ENCODE measurements at regions not wholly inside any gene's neighbourhood (a gene's known extent, or its start where the extent isn't known, plus 50 kb on each side); places are given as distances from the start of the nearest gene placed in this dataset.

GRCh38 chr5:125766706-125767105 lies 656.5 kb upstream of the GRAMD2B start:
- intact Hi-C loops (cut with DNase I), result no loop called here
- no peak for DNase-seq

GRCh38 chr5:125775896-125776295 lies 647.3 kb upstream of the GRAMD2B start:
- intact Hi-C loops (cut with DNase I), result no loop called here
- no peak for DNase-seq

GRCh38 chr5:125776656-125777139 lies 646.5 kb upstream of the GRAMD2B start:
- intact Hi-C loops (cut with DNase I), result no loop called here
- DNase-seq, result no peak

DNA sequence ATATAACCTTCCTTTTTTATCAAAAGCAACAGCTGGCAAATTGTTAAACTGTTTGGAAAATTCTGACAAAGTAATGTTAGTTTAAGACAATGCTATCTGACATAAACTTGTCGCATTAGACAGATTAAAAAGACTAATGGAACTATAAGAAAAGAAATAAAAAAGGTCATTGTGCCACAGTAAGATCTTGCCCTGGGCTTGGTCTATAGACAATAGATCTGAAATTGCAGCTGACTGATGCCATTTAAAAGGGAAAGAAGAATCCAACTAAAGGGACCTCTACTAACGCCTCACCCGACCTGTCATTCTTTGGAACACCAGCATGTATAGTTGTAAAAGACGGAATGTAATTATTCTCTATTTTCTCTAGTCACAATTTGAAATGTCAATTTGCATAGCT lies 644.4 kb upstream of the GRAMD2B start:
- no peak for DNase-seq
- intact Hi-C loops (cut with DNase I), result no loop called here

DNA sequence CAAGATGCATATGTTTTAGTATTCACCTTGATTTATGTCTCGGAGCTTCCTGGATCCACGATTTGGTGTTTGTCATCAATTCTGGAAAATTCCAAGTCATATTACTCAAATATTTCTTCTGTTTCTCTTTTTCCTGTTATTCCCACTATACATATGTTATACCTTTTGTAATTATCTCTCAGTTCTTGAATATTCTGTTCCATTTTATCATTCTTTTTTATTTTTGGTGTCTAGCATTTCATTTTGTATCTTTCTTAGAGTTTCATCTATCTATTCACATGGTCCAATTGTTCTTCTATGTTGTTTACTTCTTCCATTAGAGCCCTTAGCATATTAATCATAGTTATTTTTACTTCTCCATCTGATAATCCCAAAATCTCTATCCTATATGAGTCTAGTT lies 637.8 kb upstream of the GRAMD2B start:
- no peak for DNase-seq

GRCh38 chr5:125786021-125786420 lies 637.2 kb upstream of the GRAMD2B start:
- no peak for DNase-seq
- intact Hi-C loops (cut with DNase I), result no loop called here

More for the DNA sequence above, 637.8 kb upstream of the GRAMD2B start:
- intact Hi-C loops (cut with DNase I), result no loop called here

GRCh38 chr5:125793470-125793869 lies 629.7 kb upstream of the GRAMD2B start:
- intact Hi-C loops (cut with DNase I), result no loop called here
- no peak for DNase-seq

DNA sequence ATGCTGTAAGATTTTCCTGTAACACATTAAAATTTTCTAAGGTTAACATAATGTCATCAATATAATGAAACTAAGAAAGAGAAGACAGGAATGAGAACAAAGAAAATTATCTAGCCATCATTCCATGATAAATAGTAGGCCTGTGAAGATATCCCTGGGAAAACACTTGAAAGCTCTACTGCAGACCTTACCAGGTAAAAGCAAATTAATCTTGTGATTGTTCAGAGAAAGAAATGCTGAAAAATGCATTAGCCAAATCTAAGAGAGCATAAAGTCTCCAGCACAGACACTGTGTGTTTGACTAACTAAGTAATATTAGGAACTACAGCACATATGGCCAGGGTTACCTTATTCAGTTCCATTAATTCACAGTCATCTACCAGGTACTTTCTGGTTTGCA lies 628.3 kb upstream of the GRAMD2B start:
- intact Hi-C loops (cut with DNase I), result no loop called here
- DNase-seq, result no peak

DNA sequence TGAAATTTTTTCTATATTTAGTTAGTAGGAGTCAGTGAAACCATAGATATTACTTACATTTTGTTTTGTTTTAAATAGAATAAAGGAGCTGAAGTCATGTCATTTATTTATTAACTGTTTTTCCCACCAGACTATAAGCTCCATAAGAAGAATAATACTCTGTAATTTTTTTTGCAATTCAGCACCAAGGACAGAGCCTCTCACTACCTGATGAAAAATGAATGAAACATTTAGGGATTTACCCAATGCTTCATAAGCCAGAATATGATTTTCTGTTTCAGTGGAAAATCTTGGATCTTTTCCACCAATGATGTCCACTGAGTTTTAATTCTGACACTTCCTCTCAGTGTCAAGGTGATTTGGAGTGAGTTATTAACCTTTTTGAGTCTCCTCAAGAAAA lies 624.9 kb upstream of the GRAMD2B start:
- intact Hi-C loops (cut with DNase I), result no loop called here
- DNase-seq, result no peak

DNA sequence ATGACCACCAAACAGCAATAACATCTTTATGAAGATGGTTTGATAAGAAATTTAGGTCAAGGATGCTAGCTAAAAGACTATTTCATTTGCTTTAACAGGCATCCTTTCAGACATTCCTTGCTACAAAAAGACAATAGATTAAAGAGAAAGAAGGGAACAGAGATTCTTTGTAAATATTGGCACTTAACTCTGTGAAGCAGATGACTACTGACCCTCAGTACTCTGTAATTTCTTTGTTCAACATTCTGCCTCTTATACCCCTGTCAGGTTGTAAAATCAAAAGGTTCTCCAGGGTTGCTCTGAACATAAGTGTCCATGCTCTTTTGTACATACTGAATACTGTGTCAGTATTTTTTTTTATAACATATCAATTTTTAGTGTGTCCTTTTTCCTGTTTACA lies 610.6 kb upstream of the GRAMD2B start:
- intact Hi-C loops (cut with DNase I), result no loop called here
- no peak for DNase-seq

GRCh38 chr5:125813221-125813974 lies 609.8 kb upstream of the GRAMD2B start:
- intact Hi-C loops (cut with DNase I), result no loop called here
- no peak for DNase-seq

DNA sequence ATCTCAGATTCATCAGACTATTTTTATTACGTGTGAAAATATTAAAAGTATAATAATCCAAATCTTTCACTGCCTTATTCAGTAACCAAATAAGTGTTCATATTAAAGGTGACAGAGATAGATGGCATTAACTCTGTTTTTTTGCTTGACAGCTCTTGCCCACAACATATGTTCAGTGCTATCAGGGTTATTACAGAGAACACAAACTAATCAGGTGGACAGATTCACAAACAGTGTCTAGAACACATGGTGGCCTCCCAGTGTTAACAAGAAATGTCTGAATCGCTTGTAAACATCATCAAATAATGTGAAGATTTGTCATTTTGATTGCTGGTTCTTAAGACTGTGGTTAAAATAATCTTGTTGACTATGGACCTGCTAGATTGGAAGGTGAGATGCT lies 609.1 kb upstream of the GRAMD2B start:
- intact Hi-C loops (cut with DNase I), result no loop called here

GRCh38 chr5:125823572-125823971 lies 599.6 kb upstream of the GRAMD2B start:
- intact Hi-C loops (cut with DNase I), result no loop called here
- no peak for DNase-seq

More for the DNA sequence above, 609.1 kb upstream of the GRAMD2B start:
- no peak for DNase-seq

DNA sequence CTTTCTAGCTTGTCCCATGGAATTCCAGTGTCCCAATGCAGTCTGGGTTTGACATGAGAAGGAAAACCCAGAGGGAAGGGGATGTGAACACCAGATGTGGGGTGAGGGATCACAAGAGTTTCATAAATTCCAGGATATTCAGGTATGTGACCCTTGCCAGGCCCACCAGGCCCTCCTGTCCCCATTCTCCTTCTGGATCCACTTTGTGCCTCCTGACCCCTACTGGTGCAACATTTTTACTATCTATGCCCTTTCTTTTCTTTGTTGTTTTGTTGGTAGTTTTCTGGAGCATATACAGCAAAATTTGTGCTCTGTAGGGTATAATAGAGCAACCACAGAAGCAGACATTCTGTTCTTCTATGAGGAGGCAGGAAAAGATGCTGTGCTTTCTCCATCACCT lies 597.0 kb upstream of the GRAMD2B start:
- no peak for DNase-seq
- intact Hi-C loops (cut with DNase I), result no loop called here

DNA sequence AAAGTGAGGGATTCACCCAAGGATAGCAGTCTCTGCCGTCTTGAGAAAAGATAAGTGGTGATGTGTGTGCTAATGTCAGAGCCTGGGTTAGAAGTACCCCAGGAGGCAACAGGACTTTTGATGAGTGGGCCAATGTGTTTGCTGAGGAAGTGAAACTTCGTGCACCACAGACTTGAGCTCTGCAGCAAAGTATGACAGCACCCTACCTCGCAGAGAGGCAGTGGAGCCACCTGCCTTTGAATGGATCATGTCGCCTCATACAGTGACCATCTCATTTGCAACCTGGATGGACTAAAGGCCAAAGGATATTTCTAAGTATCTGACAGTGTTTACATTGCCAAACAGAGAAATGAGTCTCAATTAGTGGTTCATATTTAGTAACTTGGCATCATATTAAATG lies 593.9 kb upstream of the GRAMD2B start:
- no peak for DNase-seq
- intact Hi-C loops (cut with DNase I), result no loop called here

DNA sequence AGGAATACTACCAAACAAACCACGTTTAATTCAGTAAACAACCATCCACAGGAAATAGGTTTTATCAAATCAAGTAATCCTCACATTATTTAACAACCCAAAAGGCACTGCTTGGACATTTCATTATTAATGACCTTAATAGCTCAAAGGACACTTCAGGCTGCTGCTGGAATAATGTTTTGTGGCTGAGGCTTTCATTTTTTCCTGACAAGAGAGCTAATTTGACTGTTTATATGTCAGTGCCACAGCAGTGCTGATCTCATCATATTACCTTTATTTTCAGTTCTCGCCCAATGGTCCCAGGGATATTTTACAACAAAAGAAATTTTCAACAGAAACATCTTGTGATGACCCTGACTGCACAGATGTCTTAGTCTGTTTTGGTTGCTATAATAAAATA lies 589.8 kb upstream of the GRAMD2B start:
- intact Hi-C loops (cut with DNase I), result no loop called here
- DNase-seq, result no peak

GRCh38 chr5:125834438-125835115 lies 588.6 kb upstream of the GRAMD2B start:
- DNase-seq, result no peak
- intact Hi-C loops (cut with DNase I), result no loop called here

GRCh38 chr5:125835293-125836172 lies 587.7 kb upstream of the GRAMD2B start:
- peak; percentile 8 to 82 (median 56) for DNase-seq
- intact Hi-C loops (cut with DNase I), result no loop called here

DNA sequence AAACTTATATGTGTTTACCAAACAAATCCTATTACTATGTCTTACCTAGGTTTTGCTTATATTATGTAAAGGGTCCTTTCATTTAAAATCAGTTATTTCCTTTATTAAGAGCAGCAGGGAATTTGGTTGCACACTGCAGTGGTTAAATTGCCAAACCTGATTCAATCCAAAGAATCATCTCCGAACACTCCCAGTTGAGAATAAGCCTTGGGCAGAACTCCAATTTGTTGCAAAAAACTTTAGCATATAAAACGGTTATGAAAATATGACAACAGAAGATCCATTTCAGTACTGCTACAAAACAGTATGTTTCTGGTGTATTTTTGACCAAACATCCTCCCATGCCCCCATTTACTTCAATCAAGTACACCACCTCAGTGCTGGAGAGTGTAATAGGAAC lies 587.0 kb upstream of the GRAMD2B start:
- DNase-seq, result no peak
- intact Hi-C loops (cut with DNase I), result no loop called here

- intact Hi-C loops (cut with DNase I), result no loop called here
- DNase-seq, result no peak
Measured at GRCh38 chr5:125837866-125838265, 585.3 kb upstream of the GRAMD2B start.

Data from head of caudate nucleus (tissue), 42 donors.